8988T (cell line): ENCODE measurements at regions not wholly inside any gene's neighbourhood (a gene's known extent, or its start where the extent isn't known, plus 50 kb on each side); places are given as distances from the start of the nearest gene placed in this dataset.

ENCODE experiments used
- DNase-seq: peaks from one replicate; pipeline ENCODE4 v3.0.0; 2011

DNA sequence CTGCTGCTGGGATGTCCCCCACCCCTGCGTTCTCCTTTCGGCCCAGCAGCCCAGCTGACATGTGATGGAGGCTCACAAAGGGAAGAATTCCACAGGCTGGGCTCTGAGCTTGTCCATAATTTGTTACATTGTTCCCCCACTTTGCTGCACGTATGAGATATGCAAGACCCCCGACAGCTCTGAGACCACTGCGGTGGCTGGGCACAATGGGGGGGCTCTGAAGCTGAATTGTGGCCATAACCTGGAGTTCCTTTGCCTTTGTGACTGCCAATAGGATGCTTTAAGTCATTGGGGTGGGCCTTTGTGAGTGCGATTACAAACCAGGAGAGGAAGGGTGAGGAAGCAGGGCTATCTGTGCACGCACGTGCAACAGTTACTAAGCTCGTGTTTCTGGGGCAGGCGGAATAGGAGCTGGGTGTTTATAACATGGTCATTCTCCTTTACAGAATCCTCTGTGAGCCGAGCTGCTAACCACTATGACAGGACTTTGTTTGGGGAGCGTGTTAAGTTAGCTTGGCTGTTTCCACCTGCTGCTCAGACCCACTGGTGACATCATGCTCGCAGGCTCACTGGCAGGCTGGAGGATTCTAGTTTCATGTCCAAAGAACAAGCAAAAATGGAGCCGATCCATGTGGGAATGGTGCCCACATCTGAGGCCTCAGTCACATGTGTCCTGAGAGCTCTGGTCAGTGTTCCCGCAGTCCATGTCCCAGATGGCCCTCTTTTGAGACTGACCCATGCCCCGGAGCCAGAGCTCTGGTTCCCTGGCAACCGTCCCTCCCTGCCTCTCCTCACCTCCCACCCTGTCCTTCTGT, 208.3 kb upstream of the SALL1 start:
- no peak for DNase-seq

- no peak for DNase-seq
These were observed 206.8 kb upstream of the SALL1 start for GRCh38 chr16:51357839-51358238.

- DNase-seq = no peak
These were observed 204.8 kb upstream of the SALL1 start for GRCh38 chr16:51355875-51356274.

DNA sequence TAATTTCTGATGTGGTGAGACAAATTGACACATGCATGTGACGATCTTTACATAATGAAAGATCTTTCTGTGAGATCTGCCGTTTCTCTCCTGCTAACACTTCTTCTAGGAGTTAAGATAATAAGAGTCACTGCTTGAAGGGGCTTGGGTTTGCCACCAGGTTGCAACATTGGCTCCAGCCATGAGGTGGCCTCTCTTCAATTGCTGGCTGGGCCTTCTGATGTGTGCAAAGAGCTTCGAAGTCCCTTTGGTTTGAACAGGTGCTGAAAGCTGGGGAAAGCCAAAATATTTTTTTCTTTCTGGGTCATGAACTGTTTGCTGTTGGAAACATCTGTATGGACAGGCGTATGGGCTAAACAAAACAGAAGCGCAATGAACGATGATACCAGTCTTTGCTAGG, 204.1 kb upstream of the SALL1 start:
- no peak for DNase-seq

GRCh38 chr16:51353055-51353454, 202.0 kb upstream of the SALL1 start:
- no peak for DNase-seq

GRCh38 chr16:51349626-51350025, 198.6 kb upstream of the SALL1 start:
- DNase-seq = no peak

- DNase-seq = no peak
These were observed 192.3 kb upstream of the SALL1 start for GRCh38 chr16:51343411-51343810.

DNA sequence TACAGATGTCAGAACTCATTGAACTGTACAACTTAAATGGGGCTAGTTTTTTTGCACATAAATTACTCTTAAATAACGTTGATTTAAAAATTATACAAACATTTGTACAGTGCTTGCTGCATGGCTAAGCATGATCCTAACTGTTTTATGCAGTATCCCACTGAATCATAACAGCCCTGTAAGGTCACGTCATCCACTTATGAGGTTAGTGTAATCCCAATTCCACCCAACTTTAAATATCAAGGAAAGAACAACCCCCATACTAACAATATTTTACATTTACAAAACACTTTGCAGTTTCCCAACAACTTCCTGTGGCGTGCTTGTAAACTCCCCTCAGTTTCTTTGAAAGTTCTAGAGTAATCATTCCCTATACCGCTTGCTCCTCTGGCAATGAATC, 190.1 kb upstream of the SALL1 start:
- DNase-seq = no peak

- DNase-seq = no peak
These were observed 186.6 kb upstream of the SALL1 start for GRCh38 chr16:51337662-51338061.

- no peak for DNase-seq
These were observed 177.7 kb upstream of the SALL1 start for GRCh38 chr16:51328733-51329132.

GRCh38 chr16:51327001-51327400, 175.9 kb upstream of the SALL1 start:
- DNase-seq = no peak

DNA sequence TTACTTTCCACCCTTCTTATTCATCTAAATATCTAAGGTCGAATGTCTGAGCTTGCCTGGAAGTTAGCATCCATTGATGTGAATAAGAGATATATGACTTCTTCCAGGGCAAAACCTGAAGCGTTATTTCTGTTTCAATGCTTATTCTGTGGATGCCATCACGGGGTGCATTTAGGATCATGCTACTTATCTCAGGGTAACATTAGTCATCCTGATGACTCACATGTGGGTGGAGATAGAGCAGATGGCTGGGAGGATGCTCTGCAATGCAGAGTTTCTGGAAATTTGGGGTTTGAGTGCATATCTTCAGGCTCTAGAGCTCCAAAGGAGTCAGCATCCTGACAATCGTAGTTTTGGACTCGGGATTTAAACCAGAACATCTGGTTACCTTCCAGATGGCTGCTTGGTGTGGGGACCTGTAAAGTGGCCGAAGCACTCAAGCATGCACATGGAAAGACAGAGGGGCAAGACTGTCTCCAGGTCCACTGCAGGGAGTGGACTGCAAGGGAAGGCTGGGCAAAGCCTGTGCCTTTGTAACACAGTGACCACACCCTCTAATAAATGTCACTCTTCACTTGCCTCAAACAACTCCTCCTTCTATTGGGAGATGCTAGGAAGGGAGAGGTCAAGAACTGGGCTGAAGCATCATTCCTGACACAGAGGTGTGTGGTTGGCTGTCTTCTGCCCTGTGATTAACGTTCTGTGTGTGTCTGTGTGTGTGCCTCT, 175.2 kb upstream of the SALL1 start:
- no peak for DNase-seq

DNA sequence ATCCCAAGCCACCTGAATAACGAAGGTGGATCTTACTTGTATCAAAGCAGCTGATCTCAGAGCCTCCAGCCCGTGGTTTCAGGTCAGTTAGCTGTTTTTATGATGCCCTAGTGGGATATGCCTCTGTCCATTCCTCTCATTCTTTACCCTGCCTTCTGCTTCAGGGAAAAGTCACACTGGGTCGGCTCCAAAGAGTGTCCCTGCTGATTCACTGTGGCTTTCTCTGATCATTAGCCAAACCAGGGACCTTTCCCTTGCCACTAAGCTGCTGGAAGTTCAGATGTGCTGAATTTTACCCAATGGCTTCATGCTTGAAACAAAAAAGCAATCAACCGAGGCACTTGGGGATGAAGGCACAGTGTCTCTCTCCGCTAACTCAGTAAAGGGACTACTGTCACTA, 170.2 kb upstream of the SALL1 start:
- DNase-seq = no peak

DNA sequence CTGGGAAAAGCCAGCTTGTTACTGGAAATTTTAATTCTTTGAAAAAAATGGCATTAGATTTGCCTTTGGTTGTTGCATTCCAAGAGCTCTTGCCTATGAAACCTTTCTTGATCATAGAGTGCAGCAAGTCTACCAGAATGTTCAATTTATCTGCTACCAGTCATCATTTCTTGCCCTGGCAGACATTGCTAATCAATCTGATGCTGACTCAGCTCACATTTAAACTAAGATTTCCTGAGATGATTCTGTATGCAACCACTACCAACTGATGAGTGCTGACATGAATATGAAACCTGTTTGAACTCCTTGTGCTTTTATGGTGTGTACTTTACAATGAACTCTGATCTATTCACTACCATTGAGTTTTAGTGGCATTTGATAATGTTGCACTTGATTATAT, 166.5 kb upstream of the SALL1 start:
- DNase-seq = no peak

- DNase-seq = no peak
These were observed 162.1 kb upstream of the SALL1 start for GRCh38 chr16:51313198-51313597.

DNA sequence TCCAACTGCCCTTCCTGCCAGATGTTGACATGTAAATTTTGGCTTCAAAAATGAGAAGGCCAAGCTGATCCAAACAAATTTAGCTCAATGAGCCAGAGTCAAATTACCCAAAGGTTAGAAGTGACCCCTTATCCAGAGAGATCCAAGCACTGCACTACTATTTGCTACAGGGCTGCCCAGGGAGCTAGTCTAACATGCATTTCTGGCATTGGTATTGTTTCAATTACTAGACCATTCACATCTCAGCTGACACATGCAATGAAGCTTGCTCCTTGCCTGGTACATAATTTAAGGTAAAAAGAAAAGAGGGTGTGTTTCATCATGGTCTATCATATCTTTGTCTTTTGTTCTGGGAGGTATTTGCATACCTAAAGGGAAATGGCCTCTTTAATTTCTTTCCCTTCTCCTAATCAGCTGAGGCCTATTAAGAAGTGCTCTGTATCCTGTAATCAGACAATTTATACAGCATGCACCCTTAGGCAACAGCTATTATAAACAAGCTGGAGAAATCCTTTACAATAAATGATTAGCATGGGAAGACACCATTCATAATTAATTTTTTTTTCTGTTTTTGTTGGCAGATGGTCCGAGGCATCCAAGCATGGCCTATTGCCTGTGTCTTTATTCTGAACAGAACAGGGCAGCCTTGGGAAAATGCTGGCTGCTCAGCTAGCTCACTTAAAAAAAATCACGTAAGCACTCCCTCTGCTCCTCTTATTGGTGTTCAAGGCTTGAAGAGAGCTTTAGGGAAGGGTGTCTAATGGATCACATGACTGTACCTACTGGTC, 161.5 kb upstream of the SALL1 start:
- DNase-seq = no peak

DNA sequence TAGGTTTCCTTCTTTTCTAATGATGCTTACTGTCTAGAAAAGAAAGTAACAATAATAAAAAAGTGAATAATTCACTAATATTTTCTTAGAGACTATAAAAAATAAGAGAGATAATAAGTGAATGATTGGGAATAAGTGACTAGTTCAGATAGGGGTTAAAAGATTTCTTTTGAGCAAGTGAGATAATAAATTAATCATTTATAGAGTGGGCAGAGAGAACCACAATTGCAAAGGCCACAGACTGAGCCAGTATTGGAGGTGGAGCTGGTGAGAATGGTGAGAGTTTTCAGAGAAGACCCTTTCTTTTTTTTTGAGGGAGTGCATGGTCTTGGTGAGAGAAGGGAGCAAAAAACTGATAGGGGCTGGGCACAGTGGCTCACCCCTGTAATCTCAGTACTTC, 159.1 kb upstream of the SALL1 start:
- no peak for DNase-seq

DNA sequence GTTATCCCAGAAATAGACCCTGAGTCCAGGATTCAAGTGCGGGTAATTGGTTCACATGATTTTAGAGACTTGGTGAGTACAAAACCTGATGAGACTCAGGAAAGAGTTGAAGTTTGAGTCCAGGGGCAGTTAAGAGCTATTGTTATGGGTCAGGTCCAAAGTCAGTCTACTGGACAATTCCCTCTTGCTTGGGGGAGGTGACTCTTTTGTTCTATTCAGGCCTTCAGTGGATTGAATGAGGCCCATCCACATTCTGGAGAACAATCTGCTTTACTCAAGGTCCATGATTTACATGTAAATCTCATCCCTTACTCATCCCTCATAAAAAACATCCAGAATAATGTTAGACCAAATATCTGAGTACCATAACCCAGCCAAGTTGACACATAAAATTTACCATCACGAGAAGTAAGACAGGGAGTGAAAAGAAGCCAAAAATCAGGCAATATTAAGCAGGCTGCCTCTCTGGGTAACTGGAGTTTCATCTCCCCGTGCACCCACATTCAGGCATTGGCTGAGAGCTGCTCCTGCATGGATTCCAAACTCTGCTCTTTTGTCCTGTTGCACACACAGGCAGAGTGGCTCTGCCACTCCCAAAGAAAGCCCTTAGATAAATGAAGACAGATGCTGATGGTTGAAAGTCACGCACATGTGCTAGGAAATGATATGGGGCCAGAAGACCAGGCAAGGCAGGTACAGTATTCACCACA, 156.0 kb upstream of the SALL1 start:
- no peak for DNase-seq

DNA sequence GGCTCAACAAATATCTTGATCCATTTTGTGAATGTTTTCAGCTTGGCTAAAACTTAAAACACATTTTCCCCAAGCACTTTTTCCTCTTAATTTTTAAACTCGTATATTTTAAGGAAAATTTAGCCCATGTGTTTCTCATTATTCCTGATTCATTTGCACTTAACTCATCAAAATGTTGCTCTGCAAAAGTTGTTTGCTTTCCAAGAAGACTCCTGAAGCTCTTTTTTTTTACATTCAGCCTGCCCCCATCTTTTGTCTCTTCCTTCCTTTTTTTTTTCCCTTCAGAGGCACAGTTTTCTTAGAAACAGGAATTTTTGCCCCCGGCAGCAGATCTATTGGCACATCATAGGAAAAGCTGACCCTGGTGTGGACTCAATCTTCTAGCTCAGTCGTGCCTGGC, 155.0 kb upstream of the SALL1 start:
- DNase-seq = no peak

- DNase-seq = no peak
These were observed 154.3 kb upstream of the SALL1 start for GRCh38 chr16:51305337-51305736.

DNA sequence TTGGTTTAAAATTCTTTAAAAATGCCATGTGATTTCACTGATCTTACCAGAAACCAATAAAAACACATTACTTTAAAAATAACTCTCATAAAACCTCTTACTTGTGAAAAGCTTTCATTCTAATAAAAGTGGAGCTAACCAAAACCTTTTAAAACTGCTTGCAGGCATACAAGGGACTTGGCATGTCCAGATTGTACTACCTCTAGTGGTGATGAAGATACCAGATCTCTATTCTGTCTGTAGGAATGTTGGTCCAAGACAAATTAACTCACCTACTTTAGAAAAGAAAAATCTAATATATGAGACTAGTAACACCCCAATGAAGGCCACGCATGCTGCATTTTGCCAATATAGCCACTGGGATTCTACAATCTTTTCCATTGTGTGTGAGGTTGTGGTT, 151.0 kb upstream of the SALL1 start:
- DNase-seq = no peak

GRCh38 chr16:51298800-51299199, 147.7 kb upstream of the SALL1 start:
- no peak for DNase-seq
